RWPE2 (cell line): ENCODE measurements at regions not wholly inside any gene's neighbourhood (a gene's known extent, or its start where the extent isn't known, plus 50 kb on each side); places are given as distances from the start of the nearest gene placed in this dataset.

Source experiments
- ATAC-seq: fragments of 200-7000 bp; cut with Tn5 transposase; 3 replicates; pipeline ENCODE4 v1.9.1; 2021; ENCODE audit warnings: low read depth
- DNase-seq: peaks from one replicate; pipeline ENCODE4 v3.0.0-alpha.2; 2020; ENCODE audit warnings: low spot score
- H3K27ac ChIP-seq: fragments of 450-650 bp; 2 replicates; pipeline ENCODE4 v1.5.1; 2017; ENCODE audit warnings: mild to moderate bottlenecking; ENCODE audit not compliant: poor library complexity, severe bottlenecking
- H3K27me3 ChIP-seq: fragments of 250-450 bp; sonication (Bioruptor Pico); 2 replicates; pipeline ENCODE4 v1.5.1; 2021; ENCODE audit warnings: mild to moderate bottlenecking, moderate library complexity; ENCODE audit not compliant: insufficient read depth, poor library complexity, severe bottlenecking
- H3K36me3 ChIP-seq: fragments of 250-450 bp; sonication (Bioruptor Pico); 2 replicates; pipeline ENCODE4 v1.5.1; 2020; ENCODE audit warnings: low read depth, mild to moderate bottlenecking, moderate library complexity
- H3K4me1 ChIP-seq: fragments of 250-450 bp; sonication (Bioruptor Pico); 2 replicates; pipeline ENCODE4 v1.5.1; 2021; ENCODE audit warnings: mild to moderate bottlenecking, moderate library complexity; ENCODE audit not compliant: insufficient read depth, poor library complexity, severe bottlenecking
- H3K4me3 ChIP-seq: fragments of 250-450 bp; sonication (Bioruptor Pico); 2 replicates; pipeline ENCODE4 v1.5.1; 2021; ENCODE audit warnings: mild to moderate bottlenecking, moderate library complexity; ENCODE audit not compliant: severe bottlenecking
- H3K9me3 ChIP-seq: fragments of 250-450 bp; sonication (Bioruptor Pico); 2 replicates; pipeline ENCODE4 v1.5.1; 2021; ENCODE audit warnings: mild to moderate bottlenecking, moderate library complexity; ENCODE audit not compliant: severe bottlenecking
- CTCF ChIP-seq: fragments of 450-650 bp; IDR thresholded peaks from one replicate; pipeline ENCODE4 v1.5.1; 2017; ENCODE audit warnings: mild to moderate bottlenecking, moderate library complexity; ENCODE audit not compliant: poor library complexity, severe bottlenecking

GRCh38 chr22:27551402-27551801 lies 250.2 kb downstream of the MN1 start:
- TF ChIP-seq CTCF = no peak
- Histone ChIP-seq H3K27me3 (no peaks in the 10 kb centered on the region), H3K36me3 (no peaks in the 10 kb centered on the region), H3K4me3 (no peak overlapping the region), H3K27ac (no peak overlapping the region), H3K9me3 (no peaks in the 10 kb centered on the region), H3K4me1 (no peaks in the 10 kb centered on the region)
- DNase-seq = no peak
- ATAC-seq = no peak

- no peaks in the 10 kb centered on the region for H3K36me3 ChIP-seq
- no peaks in the 10 kb centered on the region for H3K9me3 ChIP-seq
- H3K4me3 ChIP-seq = no peak overlapping the region
- TF ChIP-seq CTCF = no peak
- H3K4me1 ChIP-seq = no peaks in the 10 kb centered on the region
- ATAC-seq = no peak
- H3K27ac ChIP-seq = no peak overlapping the region
- DNase-seq = no peak
- H3K27me3 ChIP-seq = no peaks in the 10 kb centered on the region
Measured at GRCh38 chr22:27552176-27552575, 249.4 kb downstream of the MN1 start.

DNA sequence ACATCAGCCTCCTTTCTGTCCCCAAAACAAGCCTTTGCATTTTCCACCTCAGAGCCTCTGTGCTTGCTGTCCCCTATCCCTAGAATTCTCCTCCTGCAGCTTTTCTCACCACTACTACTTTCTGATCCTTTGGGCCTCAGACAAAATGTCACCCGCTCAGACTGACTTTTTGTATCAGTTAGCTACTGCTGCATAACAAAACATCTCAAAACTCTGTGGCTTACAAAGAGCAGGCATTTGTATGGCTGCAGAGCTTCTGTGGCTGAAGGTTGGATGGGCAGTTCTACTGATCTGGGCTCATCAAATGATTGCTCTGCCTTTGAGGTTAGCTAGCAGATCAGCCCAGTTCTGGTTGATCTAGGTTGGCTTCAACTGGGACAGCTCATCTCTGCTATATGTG lies 248.7 kb downstream of the MN1 start:
- no peaks in the 10 kb centered on the region for H3K9me3 ChIP-seq
- ATAC-seq = no peak
- no peak for TF ChIP-seq CTCF

DNA sequence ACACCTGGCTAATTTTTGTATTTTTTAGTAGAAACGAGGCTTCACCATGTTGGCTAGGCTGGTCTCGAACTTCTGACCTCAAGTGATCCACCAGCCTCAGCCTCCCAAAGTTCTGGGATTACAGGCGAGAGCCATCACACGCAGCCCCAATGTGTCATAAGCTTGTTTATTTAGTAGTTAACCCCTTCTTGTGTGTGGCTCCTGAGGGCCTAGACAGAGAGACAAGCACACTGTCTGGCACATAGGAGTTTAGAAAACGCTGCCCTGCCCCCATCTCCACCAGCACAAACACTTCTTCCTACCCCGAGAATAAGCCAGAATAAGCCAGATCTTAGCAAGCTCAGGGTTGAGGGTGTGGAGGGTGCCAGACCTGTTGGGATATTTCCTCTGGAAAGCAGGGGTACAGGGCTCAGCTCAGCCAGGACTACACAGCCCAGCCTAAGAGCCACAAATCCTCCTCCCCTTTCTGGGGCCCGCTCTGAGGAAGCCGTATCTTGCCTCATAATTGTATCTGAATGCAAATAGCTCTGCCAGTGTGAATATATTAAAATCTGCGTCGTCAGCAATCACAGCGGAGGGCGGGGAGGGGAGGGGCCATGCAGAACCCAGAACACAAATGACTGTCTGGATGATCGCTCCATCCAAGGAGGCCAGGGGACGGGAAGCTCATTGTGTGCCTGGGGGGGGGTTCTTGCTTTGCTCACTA lies 247.3 kb downstream of the MN1 start:
- no peaks in the 10 kb centered on the region for H3K9me3 ChIP-seq
- peak; percentile 57 for ATAC-seq
- no peaks in the 10 kb centered on the region for H3K27me3 ChIP-seq
- no peak for TF ChIP-seq CTCF
- no peak overlapping the region for H3K27ac ChIP-seq
- no peaks in the 10 kb centered on the region for H3K4me1 ChIP-seq
- no peak for DNase-seq
- H3K36me3 ChIP-seq = no peaks in the 10 kb centered on the region
- no peak overlapping the region for H3K4me3 ChIP-seq

More for the DNA sequence above, 248.7 kb downstream of the MN1 start:
- Histone ChIP-seq H3K27ac (no peak overlapping the region), H3K36me3 (no peaks in the 10 kb centered on the region), H3K4me3 (no peak overlapping the region), H3K27me3 (no peaks in the 10 kb centered on the region), H3K4me1 (no peaks in the 10 kb centered on the region)
- no peak for DNase-seq

DNA sequence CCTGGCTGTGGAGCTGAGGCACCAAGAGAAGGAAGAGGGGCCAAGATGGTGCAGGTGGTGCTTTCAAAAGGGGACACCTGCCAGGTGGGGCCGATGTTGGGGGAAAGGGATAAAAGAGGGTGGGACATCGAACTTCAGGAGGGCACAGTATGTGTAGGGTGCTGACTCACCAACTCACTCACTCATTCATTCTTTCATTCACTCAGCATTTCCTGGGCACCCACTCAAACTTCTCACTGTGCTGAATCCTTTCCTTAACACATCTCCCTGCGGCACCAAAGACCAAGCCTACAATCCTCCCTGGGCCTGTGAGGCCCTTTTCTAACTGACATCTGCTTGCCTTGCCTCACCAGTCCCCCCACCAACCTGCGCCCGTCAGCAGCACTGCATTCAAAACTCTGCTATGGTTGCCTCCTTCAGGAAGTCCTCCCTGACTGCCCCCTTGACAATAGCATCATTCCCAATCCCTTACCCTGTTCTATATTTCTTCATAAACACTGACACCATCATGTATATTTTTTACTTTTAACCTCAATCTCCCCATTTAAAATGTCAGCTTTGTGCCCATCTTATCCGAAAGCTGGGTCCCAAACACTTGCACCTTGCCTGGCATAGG lies 246.6 kb downstream of the MN1 start:
- no peaks in the 10 kb centered on the region for H3K4me1 ChIP-seq
- no peaks in the 10 kb centered on the region for H3K9me3 ChIP-seq
- H3K27me3 ChIP-seq = no peaks in the 10 kb centered on the region
- no peak for DNase-seq
- TF ChIP-seq CTCF = no peak
- H3K27ac ChIP-seq = no peak overlapping the region
- ATAC-seq = no peak
- no peaks in the 10 kb centered on the region for H3K36me3 ChIP-seq
- H3K4me3 ChIP-seq = no peak overlapping the region
